H1 (cell line): ENCODE measurements at regions not wholly inside any gene's neighbourhood (a gene's known extent, or its start where the extent isn't known, plus 50 kb on each side); places are given as distances from the start of the nearest gene placed in this dataset.

Experiments used
- BACH1 ChIP-seq: IDR thresholded peaks from 2 replicates; pipeline ENCODE4 v1.6.1; 2012; ENCODE audit warnings: low read length, improper control_type of control experiment
- EGR1 ChIP-seq: IDR thresholded peaks from 2 replicates; pipeline ENCODE4 v1.6.1; 2011; ENCODE audit warnings: low read depth, low read length, borderline replicate concordance
- RBBP5 ChIP-seq: IDR thresholded peaks from 2 replicates; pipeline ENCODE4 v1.7.1; 2012; ENCODE audit warnings: low read depth, mild to moderate bottlenecking, inconsistent platforms, low read length, moderate library complexity, borderline replicate concordance
- SIN3A ChIP-seq, 2 experiments: IDR thresholded peaks in 1 of 2; conservative IDR thresholded peaks in 1 of 2; 2 replicates each; pipeline ENCODE4 v1.6.1; 2011 to 2012; ENCODE audit warnings: low read length in 2 of 2, improper control_type of control experiment in 1 of 2, low read depth in 1 of 2, mild to moderate bottlenecking in 1 of 2
- SP1 ChIP-seq: IDR thresholded peaks from 2 replicates; pipeline ENCODE4 v1.6.1; 2011; ENCODE audit warnings: low read depth, low read length
- TF ChIP-seq, protein P1 (sequence below): fragments of 300-600 bp; sonication (generic); IDR thresholded peaks from 2 replicates; pipeline ENCODE4 v1.7.1; 2012; ENCODE audit warnings: low read length, moderate library complexity, mild to moderate bottlenecking, inconsistent platforms; ENCODE audit not compliant: insufficient replicate concordance

DNA sequence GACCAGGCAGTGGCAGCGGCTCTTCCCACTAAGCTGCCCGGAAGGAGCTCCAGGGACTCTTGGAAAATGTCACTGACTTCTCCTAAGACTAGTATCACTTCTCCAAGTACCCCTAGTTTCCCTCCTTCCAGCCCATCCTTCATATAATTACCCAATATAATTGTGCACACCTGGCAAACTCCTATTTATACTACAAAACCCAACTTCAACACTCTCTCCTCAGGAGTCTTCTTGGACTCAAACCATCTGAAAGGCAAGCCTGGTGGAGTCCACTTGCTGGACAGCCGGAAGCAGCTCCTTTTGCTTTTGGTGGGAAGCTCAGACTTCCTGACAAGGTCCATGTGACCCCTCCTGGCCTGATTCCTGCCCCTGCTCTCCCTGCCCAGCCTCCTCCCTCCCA lies 955.9 kb downstream of the TBC1D22A start (continued):
- TF ChIP-seq, protein P1, sequence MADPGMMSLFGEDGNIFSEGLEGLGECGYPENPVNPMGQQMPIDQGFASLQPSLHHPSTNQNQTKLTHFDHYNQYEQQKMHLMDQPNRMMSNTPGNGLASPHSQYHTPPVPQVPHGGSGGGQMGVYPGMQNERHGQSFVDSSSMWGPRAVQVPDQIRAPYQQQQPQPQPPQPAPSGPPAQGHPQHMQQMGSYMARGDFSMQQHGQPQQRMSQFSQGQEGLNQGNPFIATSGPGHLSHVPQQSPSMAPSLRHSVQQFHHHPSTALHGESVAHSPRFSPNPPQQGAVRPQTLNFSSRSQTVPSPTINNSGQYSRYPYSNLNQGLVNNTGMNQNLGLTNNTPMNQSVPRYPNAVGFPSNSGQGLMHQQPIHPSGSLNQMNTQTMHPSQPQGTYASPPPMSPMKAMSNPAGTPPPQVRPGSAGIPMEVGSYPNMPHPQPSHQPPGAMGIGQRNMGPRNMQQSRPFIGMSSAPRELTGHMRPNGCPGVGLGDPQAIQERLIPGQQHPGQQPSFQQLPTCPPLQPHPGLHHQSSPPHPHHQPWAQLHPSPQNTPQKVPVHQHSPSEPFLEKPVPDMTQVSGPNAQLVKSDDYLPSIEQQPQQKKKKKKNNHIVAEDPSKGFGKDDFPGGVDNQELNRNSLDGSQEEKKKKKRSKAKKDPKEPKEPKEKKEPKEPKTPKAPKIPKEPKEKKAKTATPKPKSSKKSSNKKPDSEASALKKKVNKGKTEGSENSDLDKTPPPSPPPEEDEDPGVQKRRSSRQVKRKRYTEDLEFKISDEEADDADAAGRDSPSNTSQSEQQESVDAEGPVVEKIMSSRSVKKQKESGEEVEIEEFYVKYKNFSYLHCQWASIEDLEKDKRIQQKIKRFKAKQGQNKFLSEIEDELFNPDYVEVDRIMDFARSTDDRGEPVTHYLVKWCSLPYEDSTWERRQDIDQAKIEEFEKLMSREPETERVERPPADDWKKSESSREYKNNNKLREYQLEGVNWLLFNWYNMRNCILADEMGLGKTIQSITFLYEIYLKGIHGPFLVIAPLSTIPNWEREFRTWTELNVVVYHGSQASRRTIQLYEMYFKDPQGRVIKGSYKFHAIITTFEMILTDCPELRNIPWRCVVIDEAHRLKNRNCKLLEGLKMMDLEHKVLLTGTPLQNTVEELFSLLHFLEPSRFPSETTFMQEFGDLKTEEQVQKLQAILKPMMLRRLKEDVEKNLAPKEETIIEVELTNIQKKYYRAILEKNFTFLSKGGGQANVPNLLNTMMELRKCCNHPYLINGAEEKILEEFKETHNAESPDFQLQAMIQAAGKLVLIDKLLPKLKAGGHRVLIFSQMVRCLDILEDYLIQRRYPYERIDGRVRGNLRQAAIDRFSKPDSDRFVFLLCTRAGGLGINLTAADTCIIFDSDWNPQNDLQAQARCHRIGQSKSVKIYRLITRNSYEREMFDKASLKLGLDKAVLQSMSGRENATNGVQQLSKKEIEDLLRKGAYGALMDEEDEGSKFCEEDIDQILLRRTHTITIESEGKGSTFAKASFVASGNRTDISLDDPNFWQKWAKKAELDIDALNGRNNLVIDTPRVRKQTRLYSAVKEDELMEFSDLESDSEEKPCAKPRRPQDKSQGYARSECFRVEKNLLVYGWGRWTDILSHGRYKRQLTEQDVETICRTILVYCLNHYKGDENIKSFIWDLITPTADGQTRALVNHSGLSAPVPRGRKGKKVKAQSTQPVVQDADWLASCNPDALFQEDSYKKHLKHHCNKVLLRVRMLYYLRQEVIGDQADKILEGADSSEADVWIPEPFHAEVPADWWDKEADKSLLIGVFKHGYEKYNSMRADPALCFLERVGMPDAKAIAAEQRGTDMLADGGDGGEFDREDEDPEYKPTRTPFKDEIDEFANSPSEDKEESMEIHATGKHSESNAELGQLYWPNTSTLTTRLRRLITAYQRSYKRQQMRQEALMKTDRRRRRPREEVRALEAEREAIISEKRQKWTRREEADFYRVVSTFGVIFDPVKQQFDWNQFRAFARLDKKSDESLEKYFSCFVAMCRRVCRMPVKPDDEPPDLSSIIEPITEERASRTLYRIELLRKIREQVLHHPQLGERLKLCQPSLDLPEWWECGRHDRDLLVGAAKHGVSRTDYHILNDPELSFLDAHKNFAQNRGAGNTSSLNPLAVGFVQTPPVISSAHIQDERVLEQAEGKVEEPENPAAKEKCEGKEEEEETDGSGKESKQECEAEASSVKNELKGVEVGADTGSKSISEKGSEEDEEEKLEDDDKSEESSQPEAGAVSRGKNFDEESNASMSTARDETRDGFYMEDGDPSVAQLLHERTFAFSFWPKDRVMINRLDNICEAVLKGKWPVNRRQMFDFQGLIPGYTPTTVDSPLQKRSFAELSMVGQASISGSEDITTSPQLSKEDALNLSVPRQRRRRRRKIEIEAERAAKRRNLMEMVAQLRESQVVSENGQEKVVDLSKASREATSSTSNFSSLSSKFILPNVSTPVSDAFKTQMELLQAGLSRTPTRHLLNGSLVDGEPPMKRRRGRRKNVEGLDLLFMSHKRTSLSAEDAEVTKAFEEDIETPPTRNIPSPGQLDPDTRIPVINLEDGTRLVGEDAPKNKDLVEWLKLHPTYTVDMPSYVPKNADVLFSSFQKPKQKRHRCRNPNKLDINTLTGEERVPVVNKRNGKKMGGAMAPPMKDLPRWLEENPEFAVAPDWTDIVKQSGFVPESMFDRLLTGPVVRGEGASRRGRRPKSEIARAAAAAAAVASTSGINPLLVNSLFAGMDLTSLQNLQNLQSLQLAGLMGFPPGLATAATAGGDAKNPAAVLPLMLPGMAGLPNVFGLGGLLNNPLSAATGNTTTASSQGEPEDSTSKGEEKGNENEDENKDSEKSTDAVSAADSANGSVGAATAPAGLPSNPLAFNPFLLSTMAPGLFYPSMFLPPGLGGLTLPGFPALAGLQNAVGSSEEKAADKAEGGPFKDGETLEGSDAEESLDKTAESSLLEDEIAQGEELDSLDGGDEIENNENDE = no peak
- TF ChIP-seq BACH1 = no peak
- TF ChIP-seq SIN3A (conservative IDR thresholded peaks at IDR 0.05 in 1 of 2, IDR thresholded peaks at IDR 0.05 in 1 of 2; ENCODE audit: low read depth in 1 of 2, low read length in 2 of 2) = no peak
- no peak for TF ChIP-seq SP1
- no peak for TF ChIP-seq RBBP5
- no peak for TF ChIP-seq EGR1
- TF ChIP-seq, all 59 proteins: peak for 0
